K562 (cell line): ENCODE measurements at regions not wholly inside any gene's neighbourhood (a gene's known extent, or its start where the extent isn't known, plus 50 kb on each side); places are given as distances from the start of the nearest gene placed in this dataset.

Experiments
- NR3C1 ChIP-seq: sonication (generic); formaldehyde crosslinking; IDR thresholded peaks from 2 replicates; pipeline ENCODE4 v1.8.1; 2022; ENCODE audit warnings: missing genetic modification reagents
- TAF15 ChIP-seq: fragments of 200-400 bp; formaldehyde crosslinking; IDR thresholded peaks from 2 replicates; pipeline ENCODE4 v1.6.1; 2017; ENCODE audit warnings: mild to moderate bottlenecking, low read depth, low read length, moderate library complexity
- ZC3H11A ChIP-seq: IDR thresholded peaks from 2 replicates; pipeline ENCODE4 v1.6.1; 2012; ENCODE audit warnings: low read depth, low read length, improper control_type of control experiment
- TF ChIP-seq, protein P1 (sequence below): fragments of 450-650 bp; IDR thresholded peaks from 2 replicates; pipeline ENCODE4 v1.6.1; 2016; ENCODE audit warnings: mild to moderate bottlenecking
- TF ChIP-seq, protein P2 (sequence below), 2 experiments: fragments of 250-450 bp in 1 of 2; fragments of 450-650 bp in 1 of 2; sonication (Bioruptor Pico) in 1 of 2; IDR thresholded peaks; 2 replicates each; pipeline versions ENCODE4 v1.6.1 to v1.8.0; 2016 to 2021; ENCODE audit warnings: mild to moderate bottlenecking in 2 of 2, moderate library complexity in 2 of 2, missing compliant biosample characterization in 1 of 2, missing genetic modification characterization in 1 of 2
- TF ChIP-seq, protein P3 (sequence below): sonication (generic); formaldehyde crosslinking; IDR thresholded peaks from 2 replicates; pipeline ENCODE4 v1.8.0; 2023; ENCODE audit warnings: mild to moderate bottlenecking, missing genetic modification reagents

DNA sequence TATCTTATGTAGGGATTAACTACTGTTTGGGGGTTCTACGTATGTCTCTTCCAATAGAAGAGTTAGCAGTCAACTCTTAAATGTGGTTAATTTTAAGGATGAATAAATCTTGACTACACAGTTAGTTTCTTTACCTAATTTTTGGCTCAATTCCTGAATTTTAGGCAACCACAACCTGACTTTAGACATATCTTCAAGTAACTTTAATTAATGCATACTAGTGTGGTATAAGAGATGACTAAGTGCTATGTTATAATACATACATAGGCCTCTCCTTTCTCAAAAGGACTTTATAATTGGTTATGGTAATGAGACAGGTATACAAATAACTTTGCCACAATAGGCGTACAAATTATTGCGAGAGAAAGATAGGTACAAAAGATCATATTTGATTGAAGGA, 312.0 kb downstream of the IRS1 start (continued):
- TF ChIP-seq, protein P1, sequence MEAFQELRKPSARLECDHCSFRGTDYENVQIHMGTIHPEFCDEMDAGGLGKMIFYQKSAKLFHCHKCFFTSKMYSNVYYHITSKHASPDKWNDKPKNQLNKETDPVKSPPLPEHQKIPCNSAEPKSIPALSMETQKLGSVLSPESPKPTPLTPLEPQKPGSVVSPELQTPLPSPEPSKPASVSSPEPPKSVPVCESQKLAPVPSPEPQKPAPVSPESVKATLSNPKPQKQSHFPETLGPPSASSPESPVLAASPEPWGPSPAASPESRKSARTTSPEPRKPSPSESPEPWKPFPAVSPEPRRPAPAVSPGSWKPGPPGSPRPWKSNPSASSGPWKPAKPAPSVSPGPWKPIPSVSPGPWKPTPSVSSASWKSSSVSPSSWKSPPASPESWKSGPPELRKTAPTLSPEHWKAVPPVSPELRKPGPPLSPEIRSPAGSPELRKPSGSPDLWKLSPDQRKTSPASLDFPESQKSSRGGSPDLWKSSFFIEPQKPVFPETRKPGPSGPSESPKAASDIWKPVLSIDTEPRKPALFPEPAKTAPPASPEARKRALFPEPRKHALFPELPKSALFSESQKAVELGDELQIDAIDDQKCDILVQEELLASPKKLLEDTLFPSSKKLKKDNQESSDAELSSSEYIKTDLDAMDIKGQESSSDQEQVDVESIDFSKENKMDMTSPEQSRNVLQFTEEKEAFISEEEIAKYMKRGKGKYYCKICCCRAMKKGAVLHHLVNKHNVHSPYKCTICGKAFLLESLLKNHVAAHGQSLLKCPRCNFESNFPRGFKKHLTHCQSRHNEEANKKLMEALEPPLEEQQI = no peak
- TF ChIP-seq, protein P2, sequence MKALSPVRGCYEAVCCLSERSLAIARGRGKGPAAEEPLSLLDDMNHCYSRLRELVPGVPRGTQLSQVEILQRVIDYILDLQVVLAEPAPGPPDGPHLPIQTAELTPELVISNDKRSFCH (CRISPR knock-in tag; IDR thresholded peaks at IDR 0.05) = no peak
- TF ChIP-seq, protein P2 (tag; IDR thresholded peaks at IDR 0.05) = no peak
- no peak for TF ChIP-seq TAF15
- TF ChIP-seq, protein P3, sequence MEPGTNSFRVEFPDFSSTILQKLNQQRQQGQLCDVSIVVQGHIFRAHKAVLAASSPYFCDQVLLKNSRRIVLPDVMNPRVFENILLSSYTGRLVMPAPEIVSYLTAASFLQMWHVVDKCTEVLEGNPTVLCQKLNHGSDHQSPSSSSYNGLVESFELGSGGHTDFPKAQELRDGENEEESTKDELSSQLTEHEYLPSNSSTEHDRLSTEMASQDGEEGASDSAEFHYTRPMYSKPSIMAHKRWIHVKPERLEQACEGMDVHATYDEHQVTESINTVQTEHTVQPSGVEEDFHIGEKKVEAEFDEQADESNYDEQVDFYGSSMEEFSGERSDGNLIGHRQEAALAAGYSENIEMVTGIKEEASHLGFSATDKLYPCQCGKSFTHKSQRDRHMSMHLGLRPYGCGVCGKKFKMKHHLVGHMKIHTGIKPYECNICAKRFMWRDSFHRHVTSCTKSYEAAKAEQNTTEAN = no peak
- TF ChIP-seq NR3C1 (CRISPR knock-in tag) = no peak
- TF ChIP-seq ZC3H11A = no peak
